RKO (cell line): ENCODE measurements at regions not wholly inside any gene's neighbourhood (a gene's known extent, or its start where the extent isn't known, plus 50 kb on each side); places are given as distances from the start of the nearest gene placed in this dataset.

ENCODE experiments used
- DNase-seq: peaks from one replicate; pipeline ENCODE4 v3.0.0-alpha.2; 2016; ENCODE audit warnings: low spot score

- DNase-seq: no peak
Observed at GRCh38 chr2:5955921-5956320, 263.7 kb downstream of the SOX11 start.

GRCh38 chr2:5959836-5960820, 267.9 kb downstream of the SOX11 start:
- no peak for DNase-seq

DNA sequence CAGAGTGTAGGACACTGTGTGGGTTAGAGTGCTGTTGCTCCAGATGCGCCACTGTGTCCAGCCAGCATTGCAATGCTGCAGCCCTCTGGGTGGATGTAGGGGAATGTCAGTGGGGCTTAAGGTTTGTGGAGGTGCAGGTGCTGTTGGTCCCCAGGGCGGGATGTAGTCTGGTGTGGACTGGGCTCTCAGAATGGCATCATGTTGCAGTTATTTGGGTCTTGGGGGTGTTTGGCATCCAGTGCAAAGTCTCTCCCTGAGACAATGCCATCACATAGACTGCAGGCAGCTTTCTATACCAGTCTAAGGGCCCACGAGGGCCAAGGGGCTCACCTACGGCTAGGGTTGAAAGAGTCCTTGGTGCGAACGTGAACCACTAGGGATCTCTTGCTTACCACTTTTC, 275.3 kb downstream of the SOX11 start:
- no peak for DNase-seq

GRCh38 chr2:5969303-5969702, 277.1 kb downstream of the SOX11 start:
- no peak for DNase-seq

DNA sequence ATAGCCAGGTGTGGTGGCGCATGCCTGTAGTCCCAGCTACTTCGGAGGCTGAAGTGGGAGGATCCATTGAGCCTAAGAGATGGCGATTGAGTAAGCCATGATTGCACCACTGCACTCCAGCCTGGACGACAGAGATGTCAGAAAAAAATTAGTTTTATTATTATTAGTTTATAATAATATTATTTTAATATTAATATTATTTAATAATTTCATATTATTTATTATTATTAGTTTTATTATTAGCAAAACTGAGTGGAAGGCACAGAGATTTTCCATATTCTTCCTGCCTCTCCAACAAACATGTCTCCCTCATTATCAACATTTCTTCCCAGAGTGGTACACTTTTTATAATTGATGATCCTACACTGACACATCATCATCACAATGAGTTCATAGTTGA, 278.2 kb downstream of the SOX11 start:
- DNase-seq: no peak

DNA sequence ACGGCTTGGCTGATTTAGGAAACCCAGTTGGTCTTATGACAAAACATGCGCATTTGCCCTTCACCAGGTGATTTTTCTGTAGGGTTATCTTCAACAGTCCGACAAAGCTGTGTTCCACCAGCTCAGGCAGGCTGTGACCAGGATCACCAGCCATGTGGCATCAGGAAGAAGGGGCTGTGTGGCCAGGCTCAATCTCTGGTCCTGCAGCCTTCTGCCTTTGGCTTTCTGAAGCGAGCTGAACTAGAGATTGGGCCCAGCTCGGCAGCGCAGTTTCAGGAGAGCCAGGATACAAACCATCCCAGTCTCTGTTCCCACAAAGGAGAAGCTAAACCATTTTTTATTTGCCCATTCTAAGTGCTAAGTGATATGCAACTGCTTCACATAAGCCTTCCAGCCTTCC, 282.3 kb downstream of the SOX11 start:
- no peak for DNase-seq

DNA sequence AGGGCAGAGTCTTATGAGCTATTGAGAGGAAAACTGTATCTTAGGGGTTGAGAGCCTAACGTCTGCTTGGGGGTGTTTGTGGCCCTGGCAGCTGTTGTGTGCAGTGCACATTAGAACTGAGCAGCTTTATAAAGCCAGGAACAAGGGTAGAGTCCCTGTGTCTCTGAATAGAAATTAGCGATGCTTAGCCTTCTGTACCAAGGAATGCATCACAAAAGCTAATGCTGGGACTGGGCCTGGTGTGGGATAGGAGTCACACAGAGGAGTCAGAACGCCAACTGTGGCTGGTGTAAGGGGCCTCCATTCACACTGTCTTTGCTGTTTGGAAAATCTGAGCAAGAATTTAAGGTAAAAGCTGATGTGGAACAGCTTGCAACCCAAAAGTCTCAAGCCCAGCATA, 283.2 kb downstream of the SOX11 start:
- no peak for DNase-seq

- DNase-seq: no peak
Observed at GRCh38 chr2:5976531-5977065, 284.4 kb downstream of the SOX11 start.

DNA sequence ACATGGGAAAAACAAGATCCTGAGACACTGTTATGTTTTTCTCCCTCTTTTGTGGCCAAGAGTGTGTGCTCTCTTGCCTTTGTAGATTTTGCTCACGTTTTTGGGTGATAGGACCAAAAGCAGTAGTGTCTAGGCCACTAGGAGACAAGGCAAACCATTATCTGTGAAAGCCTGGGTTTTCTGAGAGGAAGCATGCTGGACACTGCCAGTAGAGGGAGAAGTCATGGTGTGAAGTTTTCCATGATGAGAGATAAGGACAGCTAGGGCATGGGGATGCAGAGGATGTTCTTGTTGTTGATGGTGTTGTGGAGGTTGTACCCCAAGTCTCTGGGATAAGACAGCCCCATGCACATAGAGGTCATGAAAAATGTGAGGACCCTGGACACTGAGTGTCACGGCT, 285.3 kb downstream of the SOX11 start:
- no peak for DNase-seq

GRCh38 chr2:5978131-5978751, 286.1 kb downstream of the SOX11 start:
- no peak for DNase-seq

- DNase-seq: no peak
Observed at GRCh38 chr2:5980450-5981190, 288.4 kb downstream of the SOX11 start.

GRCh38 chr2:5982193-5982902, 290.2 kb downstream of the SOX11 start:
- DNase-seq: no peak

DNA sequence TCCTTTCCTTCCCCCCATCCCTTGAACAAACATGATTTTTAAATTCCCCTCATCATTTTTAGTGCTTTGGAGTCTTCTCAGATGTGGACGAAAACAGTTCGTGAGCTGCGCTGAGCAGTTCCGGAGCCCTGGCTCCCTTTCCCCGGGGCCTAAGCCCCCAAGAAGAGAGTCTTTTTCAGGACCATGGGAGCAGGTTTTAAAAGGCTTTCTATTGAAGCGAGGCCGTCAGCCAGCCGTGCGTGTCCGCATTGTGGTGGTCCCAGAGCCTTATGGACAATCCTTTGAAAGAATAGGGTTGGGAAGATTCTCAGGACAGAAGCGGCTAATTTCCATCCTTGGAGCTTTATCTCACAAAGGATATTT, 290.7 kb downstream of the SOX11 start:
- no peak for DNase-seq

GRCh38 chr2:5983511-5984272, 291.5 kb downstream of the SOX11 start:
- DNase-seq: no peak

DNA sequence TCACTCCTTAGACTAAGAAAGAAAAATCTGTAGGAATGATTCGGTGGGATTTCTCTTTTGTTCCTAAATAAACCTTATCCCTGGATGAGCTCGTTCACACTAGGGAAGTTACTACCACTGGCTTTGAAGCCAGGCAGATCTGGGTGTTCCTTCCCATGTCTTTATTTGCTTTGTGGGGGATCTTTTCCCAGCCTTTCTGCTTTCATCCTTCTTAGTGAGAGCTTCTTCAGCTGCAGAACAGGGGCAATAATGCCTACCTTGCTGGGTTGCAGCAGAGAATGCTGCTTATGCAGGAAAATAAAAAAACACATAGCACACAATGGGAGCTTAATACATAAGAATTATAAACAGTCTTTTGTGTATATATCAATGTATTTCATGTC, 292.1 kb downstream of the SOX11 start:
- no peak for DNase-seq

- no peak for DNase-seq
Observed at GRCh38 chr2:5984946-5985345, 292.8 kb downstream of the SOX11 start.

DNA sequence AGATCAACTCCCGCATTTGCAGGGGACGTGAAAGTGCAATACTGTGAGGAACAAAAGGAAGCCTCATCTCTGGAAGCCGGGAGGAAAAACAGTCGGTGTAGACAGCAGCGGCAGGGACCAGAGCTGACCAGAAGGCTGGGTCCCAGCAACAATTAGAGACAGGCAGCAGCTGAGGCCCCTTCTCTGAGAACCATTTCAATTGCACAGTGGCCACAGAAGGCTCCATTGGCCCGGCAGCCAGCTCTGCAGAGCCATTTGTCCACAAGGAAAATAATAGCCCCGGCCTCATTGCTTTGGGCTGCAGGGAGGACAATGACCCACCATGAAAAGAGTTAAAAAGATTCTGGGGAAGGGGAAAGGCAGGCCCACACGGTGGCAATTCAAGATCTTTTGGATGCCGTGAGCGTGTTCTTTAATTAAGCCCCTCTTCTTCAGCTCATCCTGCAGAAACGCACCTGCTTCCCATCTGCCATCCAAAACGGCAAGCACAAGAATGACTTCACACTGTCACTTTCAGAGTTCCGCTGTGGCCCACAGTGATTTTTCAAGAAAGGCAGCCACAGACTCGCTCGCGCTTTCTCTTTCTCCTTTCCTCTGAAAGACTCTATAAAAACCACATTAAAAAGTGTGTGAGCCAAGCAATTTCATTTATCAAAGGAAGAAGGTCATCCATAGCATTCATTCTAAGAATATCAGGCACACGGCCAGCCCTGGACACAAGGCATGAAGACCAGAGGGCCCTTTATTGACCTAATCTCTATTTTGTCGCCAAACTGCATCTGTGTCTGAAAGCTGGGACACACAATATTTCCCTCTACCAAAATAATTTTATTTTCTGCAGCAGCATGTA, 293.6 kb downstream of the SOX11 start:
- no peak for DNase-seq

DNA sequence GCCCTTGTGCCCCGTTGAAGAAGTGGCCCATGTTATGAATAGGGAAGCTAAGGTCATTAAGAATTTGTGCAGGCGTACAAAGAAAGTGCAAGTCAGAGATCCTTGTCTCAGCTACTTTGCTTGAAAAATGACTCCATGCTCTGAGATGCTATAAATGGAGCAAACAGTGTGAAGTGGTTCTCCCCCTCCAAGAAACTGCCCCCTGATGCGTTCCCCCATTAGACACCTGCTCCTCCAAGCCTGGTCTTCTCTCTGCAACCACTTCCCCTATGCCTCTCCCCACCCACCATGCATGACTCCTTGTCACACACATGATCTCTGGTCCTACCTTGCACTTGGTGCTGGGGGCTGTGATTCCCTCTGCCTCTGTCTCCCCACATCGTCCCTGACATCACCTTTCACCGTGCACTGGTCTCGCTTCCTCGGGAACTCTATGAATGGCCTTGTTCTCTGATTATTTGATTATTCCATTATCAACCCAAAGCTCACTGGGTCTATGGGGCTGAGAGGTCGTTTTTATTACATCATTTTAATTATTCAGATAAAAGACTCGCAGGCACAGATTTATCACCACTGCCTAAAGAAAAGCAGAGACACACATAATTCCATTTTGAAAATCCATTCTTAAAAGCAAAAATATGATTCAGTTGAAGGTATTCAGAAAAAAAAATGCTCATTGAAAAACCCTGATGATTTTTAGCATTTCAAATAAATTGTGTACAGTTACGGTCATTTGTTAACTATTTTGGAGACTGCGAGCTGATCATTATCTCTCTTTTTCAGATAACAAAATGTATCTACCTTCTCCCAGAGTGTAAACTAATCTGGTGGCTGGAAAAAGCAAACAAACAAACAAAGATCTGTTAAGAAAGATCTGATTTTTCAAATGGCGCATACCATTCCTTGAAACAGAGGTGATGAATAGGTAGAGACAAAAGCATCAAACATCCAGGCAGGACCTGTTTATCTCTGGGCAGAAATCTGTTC, 294.9 kb downstream of the SOX11 start:
- DNase-seq: no peak

- DNase-seq: no peak
Observed at GRCh38 chr2:5988120-5988519, 295.9 kb downstream of the SOX11 start.
